SJCRH30 (cell line): ENCODE measurements at regions not wholly inside any gene's neighbourhood (a gene's known extent, or its start where the extent isn't known, plus 50 kb on each side); places are given as distances from the start of the nearest gene placed in this dataset.
"Not testable (repeated sequence)": the region's sequence is repeated elsewhere in the genome, so short reads cannot be mapped to it uniquely, and the experiment has no call there.

Experiments
- DNase-seq, 2 experiments: peaks; one replicate each; pipeline ENCODE4 v3.0.0-alpha.2; 2015 to 2020
- H3K27ac ChIP-seq: fragments of 250-450 bp; sonication (Bioruptor Pico); 2 replicates; pipeline ENCODE4 v1.5.1; 2020; ENCODE audit warnings: mild to moderate bottlenecking, moderate library complexity
- H3K27me3 ChIP-seq: fragments of 250-450 bp; sonication (Bioruptor Pico); 2 replicates; pipeline ENCODE4 v1.5.1; 2020; ENCODE audit warnings: mild to moderate bottlenecking, moderate library complexity
- H3K36me3 ChIP-seq: fragments of 250-450 bp; sonication (Bioruptor Pico); 2 replicates; pipeline ENCODE4 v1.5.1; 2020; ENCODE audit warnings: mild to moderate bottlenecking, moderate library complexity
- H3K4me1 ChIP-seq: fragments of 250-450 bp; sonication (Bioruptor Pico); 2 replicates; pipeline ENCODE4 v1.5.1; 2020; ENCODE audit warnings: mild to moderate bottlenecking, moderate library complexity
- H3K4me3 ChIP-seq: fragments of 250-450 bp; sonication (Bioruptor Pico); 2 replicates; pipeline ENCODE4 v1.5.1; 2020; ENCODE audit warnings: mild to moderate bottlenecking, moderate library complexity
- H3K9me3 ChIP-seq: fragments of 250-450 bp; sonication (Bioruptor Pico); replicated peaks from 2 replicates; pipeline ENCODE4 v1.5.1; 2020; ENCODE audit warnings: mild to moderate bottlenecking, moderate library complexity

DNA sequence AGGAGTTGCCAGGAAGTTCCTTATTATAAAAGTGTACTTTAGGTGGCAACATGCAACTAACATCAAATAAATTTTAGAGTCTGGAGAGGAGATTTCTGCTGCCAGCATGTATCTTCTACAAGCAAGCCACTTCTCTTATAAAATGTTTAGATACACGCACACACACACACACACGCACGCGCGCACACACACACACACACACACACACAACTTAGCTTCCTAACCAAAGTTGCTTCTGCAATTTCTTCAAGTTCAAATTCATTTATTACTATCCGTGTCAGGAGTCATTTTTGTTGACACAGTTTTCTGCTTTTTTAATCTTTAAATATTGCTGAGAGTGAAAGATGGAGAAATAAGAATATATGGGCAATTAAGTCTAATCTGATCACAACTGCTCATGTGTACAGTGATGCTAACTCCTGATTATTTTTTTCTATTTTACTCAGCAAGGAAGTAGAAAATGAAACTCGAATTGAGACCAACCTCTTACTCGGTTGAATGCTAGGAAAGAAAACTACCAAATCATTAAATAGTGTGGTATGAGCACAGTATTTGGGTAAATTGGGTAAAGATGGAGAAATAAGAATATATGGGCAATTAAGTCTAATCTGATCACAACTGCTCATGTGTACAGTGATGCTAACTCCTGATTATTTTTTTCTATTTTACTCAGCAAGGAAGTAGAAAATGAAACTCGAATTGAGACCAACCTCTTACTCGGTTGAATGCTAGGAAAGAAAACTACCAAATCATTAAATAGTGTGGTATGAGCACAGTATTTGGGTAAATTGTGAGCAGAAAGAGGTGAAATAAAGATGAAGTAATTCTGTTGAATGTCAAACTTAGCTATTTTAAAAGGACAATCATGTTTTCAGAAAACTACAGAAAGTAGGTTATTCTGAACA lies 554.1 kb upstream of the MBL2 start:
- H3K36me3 ChIP-seq, H3K4me1 ChIP-seq, H3K9me3 ChIP-seq, H3K27me3 ChIP-seq, DNase-seq, H3K4me3 ChIP-seq, H3K27ac ChIP-seq: not testable (repeated sequence)

GRCh38 chr10:53325066-53325465 lies 552.5 kb upstream of the MBL2 start:
- H3K9me3 ChIP-seq, result no peaks in the 10 kb centered on the region
- no peak overlapping the region for H3K27ac ChIP-seq
- H3K4me1 ChIP-seq, result no peaks in the 10 kb centered on the region
- H3K4me3 ChIP-seq, result no peak overlapping the region
- H3K27me3 ChIP-seq, result no peaks in the 10 kb centered on the region
- H3K36me3 ChIP-seq, result no peaks in the 10 kb centered on the region
- no peak for DNase-seq

DNA sequence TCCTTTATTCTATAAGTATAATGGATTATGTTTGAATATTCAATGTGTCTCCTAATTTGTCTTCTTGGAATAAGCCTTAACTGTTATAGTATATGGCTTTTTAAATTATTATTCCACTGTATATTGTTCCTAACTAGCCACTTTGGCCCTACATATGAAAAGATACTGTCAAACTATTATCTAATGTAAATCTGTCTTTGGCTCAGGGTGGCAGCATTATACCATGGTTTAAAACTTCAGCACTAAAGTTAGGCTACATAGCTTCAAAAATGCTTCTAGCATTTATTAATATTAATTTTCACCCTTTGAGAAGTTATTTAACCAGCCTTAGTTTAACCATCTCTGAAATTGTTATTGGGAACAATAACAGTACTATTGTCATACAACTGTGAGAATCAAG lies 543.1 kb upstream of the MBL2 start:
- Histone ChIP-seq H3K9me3 (no peaks in the 10 kb centered on the region), H3K27me3 (no peaks in the 10 kb centered on the region), H3K27ac (no peak overlapping the region), H3K36me3 (no peaks in the 10 kb centered on the region), H3K4me3 (no peak overlapping the region), H3K4me1 (no peaks in the 10 kb centered on the region)
- DNase-seq, result no peak

GRCh38 chr10:53314876-53315275 lies 542.3 kb upstream of the MBL2 start:
- Histone ChIP-seq H3K4me1 (no peaks in the 10 kb centered on the region), H3K27ac (no peak overlapping the region), H3K27me3 (no peaks in the 10 kb centered on the region), H3K4me3 (no peak overlapping the region), H3K9me3 (no peaks in the 10 kb centered on the region), H3K36me3 (no peaks in the 10 kb centered on the region)
- peak in 1 of 2 experiments; percentile 1 for DNase-seq

DNA sequence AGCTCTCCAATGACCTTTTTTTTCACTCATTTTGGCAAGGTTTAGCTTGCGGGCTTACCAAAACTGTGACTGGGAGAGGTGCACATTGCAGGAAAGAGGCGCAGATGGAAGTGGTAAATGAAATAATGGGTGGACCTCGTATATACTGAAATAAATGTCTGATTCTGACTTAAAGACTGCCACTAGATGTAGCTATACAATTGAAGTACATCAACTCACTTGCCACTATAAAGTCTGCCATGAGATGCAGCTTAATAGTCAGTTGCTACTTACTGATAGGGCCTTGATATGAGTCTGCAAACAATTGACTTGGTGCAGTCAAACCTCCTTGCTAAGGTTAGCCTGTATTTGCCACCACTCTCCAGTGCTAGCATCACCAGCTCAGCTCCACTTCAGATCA lies 525.9 kb upstream of the MBL2 start:
- Histone ChIP-seq H3K9me3 (no peaks in the 10 kb centered on the region), H3K36me3 (no peaks in the 10 kb centered on the region), H3K27ac (no peak overlapping the region), H3K4me3 (no peak overlapping the region), H3K4me1 (no peaks in the 10 kb centered on the region), H3K27me3 (no peaks in the 10 kb centered on the region)
- DNase-seq, result no peak

- H3K27ac ChIP-seq, result no peak overlapping the region
- H3K4me3 ChIP-seq, result no peak overlapping the region
- no peaks in the 10 kb centered on the region for H3K4me1 ChIP-seq
- DNase-seq, result no peak
- no peaks in the 10 kb centered on the region for H3K36me3 ChIP-seq
- no peaks in the 10 kb centered on the region for H3K9me3 ChIP-seq
- H3K27me3 ChIP-seq, result no peaks in the 10 kb centered on the region
These were observed 512.1 kb upstream of the MBL2 start for GRCh38 chr10:53284615-53285182.

GRCh38 chr10:53276797-53277196 lies 504.2 kb upstream of the MBL2 start:
- no peak overlapping the region for H3K4me3 ChIP-seq
- no peak overlapping the region for H3K27ac ChIP-seq
- no peaks in the 10 kb centered on the region for H3K9me3 ChIP-seq
- H3K27me3 ChIP-seq, result no peaks in the 10 kb centered on the region
- H3K36me3 ChIP-seq, result no peaks in the 10 kb centered on the region
- no peak for DNase-seq
- H3K4me1 ChIP-seq, result no peaks in the 10 kb centered on the region

DNA sequence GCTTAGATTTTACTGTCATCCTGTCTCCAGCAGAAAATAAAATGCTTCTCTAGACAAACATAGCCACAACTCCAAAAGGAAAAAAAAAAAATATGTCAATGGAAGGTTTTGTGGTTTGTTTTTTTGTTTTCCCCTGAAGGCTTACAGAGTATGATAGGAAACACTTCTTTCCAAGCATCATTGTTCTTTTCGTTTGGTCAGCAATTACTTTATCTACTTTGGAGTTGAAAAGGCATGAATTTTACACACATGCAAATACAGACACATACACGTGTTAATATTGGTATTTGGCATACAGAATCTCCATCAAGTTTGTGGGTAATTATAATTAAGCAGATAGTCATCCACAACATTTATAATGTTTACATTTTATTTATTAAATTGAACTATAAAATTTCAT lies 496.9 kb upstream of the MBL2 start:
- H3K27me3 ChIP-seq, result no peaks in the 10 kb centered on the region
- no peak overlapping the region for H3K27ac ChIP-seq
- H3K4me3 ChIP-seq, result no peak overlapping the region
- no peaks in the 10 kb centered on the region for H3K36me3 ChIP-seq
- no peak for DNase-seq
- H3K9me3 ChIP-seq, result no peaks in the 10 kb centered on the region
- H3K4me1 ChIP-seq, result no peaks in the 10 kb centered on the region

DNA sequence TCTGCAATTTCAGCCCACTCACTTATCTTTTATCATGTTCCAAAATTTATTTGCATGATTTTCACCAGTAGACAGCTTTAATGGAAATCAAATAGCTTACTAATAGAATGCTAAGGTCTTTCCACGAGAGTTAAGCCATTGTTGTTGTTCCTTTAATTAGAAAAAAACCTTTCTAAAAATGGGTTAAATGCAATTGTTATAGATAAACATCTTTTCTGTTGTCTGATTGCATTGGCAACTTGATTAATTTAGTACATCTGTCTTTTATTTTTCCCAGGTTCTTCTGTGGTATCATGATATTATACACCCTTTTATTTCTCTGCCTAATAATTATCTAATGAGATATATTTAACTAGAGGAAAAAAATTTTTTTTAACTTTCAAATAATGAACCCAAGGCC lies 487.6 kb upstream of the MBL2 start:
- Histone ChIP-seq H3K4me3 (no peak overlapping the region), H3K4me1 (no peaks in the 10 kb centered on the region), H3K36me3 (no peaks in the 10 kb centered on the region), H3K9me3 (no peaks in the 10 kb centered on the region), H3K27me3 (no peaks in the 10 kb centered on the region), H3K27ac (no peak overlapping the region)
- DNase-seq, result no peak

DNA sequence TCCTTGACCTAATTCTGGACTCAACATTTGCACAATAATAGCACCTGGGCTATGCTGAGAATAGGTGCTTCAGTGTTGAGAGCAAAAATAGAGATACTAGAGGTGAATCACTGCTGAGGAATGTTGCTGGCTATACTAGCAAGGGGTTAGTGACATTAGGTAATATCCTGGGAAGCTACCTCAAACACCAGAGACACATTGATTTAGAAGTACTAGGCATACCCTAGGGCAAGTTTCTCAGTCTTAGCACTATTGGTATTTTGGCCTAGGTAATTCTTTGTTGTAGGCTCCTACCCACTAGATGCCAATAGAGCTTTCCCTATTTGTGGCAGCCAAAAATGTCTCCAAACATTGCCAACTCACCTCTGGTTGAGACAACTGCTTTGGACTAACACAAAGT lies 484.0 kb upstream of the MBL2 start:
- no peaks in the 10 kb centered on the region for H3K9me3 ChIP-seq
- no peak for DNase-seq
- H3K36me3 ChIP-seq, result no peaks in the 10 kb centered on the region
- H3K27me3 ChIP-seq, result no peaks in the 10 kb centered on the region
- H3K27ac ChIP-seq, result no peak overlapping the region
- H3K4me1 ChIP-seq, result no peaks in the 10 kb centered on the region
- no peak overlapping the region for H3K4me3 ChIP-seq

GRCh38 chr10:53255661-53256205 lies 483.1 kb upstream of the MBL2 start:
- H3K36me3 ChIP-seq, result no peaks in the 10 kb centered on the region
- H3K4me3 ChIP-seq, result no peak overlapping the region
- no peaks in the 10 kb centered on the region for H3K4me1 ChIP-seq
- H3K9me3 ChIP-seq, result no peaks in the 10 kb centered on the region
- no peaks in the 10 kb centered on the region for H3K27me3 ChIP-seq
- no peak for DNase-seq
- H3K27ac ChIP-seq, result no peak overlapping the region

DNA sequence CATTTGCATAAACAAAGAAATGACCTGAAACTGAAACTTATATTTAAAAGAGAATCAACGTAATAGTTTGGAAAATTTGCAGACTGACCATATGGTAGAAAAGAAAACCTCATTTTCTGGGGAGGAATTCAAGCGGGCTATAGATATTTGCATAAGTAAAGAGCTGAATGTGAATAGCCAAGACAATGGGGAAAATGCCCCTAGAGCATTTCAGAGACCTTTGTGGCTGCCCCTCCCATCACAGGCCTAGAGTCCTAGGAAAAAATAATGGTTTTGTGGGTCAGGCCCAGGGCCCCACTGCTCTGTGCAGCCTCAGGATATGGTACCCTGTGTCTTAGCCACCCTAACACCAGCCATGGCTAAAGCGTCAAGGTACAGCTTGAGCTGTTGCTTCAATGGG lies 480.6 kb upstream of the MBL2 start:
- no peak for DNase-seq
- Histone ChIP-seq H3K4me1 (no peaks in the 10 kb centered on the region), H3K4me3 (no peak overlapping the region), H3K27me3 (no peaks in the 10 kb centered on the region), H3K27ac (no peak overlapping the region), H3K36me3 (no peaks in the 10 kb centered on the region), H3K9me3 (no peaks in the 10 kb centered on the region)

- Histone ChIP-seq H3K9me3 (no peaks in the 10 kb centered on the region), H3K36me3 (no peaks in the 10 kb centered on the region), H3K4me1 (no peaks in the 10 kb centered on the region), H3K27ac (no peak overlapping the region), H3K27me3 (no peaks in the 10 kb centered on the region), H3K4me3 (no peak overlapping the region)
- DNase-seq, result no peak
These were observed 467.3 kb upstream of the MBL2 start for GRCh38 chr10:53239873-53240272.

- DNase-seq, result no peak
- Histone ChIP-seq H3K36me3 (no peaks in the 10 kb centered on the region), H3K27ac (no peak overlapping the region), H3K9me3 (no peaks in the 10 kb centered on the region), H3K4me1 (no peaks in the 10 kb centered on the region), H3K4me3 (no peak overlapping the region), H3K27me3 (no peaks in the 10 kb centered on the region)
These were observed 464.4 kb upstream of the MBL2 start for GRCh38 chr10:53236941-53237340.

DNA sequence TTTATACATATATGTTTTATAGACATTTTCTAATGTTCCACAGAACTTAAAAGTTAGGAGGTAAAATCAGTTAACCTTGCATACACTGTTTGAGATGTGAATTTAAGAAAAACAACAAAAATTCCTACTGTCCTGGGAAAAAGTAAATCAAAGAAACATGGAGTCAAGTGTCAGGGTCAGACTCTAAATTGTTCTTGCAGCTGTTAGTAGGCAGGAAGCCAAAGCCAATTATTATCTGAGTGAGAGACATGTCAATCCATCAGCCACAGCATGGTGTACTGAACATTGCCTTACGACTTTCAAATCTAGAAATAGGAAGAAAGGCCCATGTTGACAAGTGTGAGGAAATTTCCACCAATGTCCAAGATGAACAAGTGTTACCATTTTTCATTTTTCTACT lies 461.2 kb upstream of the MBL2 start:
- H3K4me1 ChIP-seq, result no peaks in the 10 kb centered on the region
- peak in 1 of 2 experiments; percentile 6 for DNase-seq

GRCh38 chr10:53230651-53231050 lies 458.1 kb upstream of the MBL2 start:
- Histone ChIP-seq H3K27ac (no peak overlapping the region), H3K4me3 (no peak overlapping the region), H3K4me1 (no peaks in the 10 kb centered on the region), H3K27me3 (no peaks in the 10 kb centered on the region), H3K36me3 (no peaks in the 10 kb centered on the region), H3K9me3 (no peaks in the 10 kb centered on the region)
- DNase-seq, result no peak

More for the DNA sequence above, 461.2 kb upstream of the MBL2 start:
- no peaks in the 10 kb centered on the region for H3K9me3 ChIP-seq
- H3K27me3 ChIP-seq, result no peaks in the 10 kb centered on the region
- H3K36me3 ChIP-seq, result no peaks in the 10 kb centered on the region
- H3K4me3 ChIP-seq, result no peak overlapping the region
- H3K27ac ChIP-seq, result no peak overlapping the region
